HepG2 (cell line): ENCODE measurements at regions not wholly inside any gene's neighbourhood (a gene's known extent, or its start where the extent isn't known, plus 50 kb on each side); places are given as distances from the start of the nearest gene placed in this dataset.

ENCODE experiments used
- ATAC-seq: fragments of 200-7000 bp; cut with Tn5 transposase; 3 replicates; pipeline ENCODE4 v1.9.1; 2020; ENCODE audit warnings: mild to moderate bottlenecking, moderate library complexity
- BruUV-seq: library from RNA; stranded (reverse); fragments of 400-500 nt; replicated peaks from 2 replicates; lab custom pipeline; 2021; lab: Mats Ljungman, UMichigan
- CTCF ChIA-PET: fragments of 300-600 bp; formaldehyde crosslinking; extraction: SDS; loops from one replicate; lab custom pipeline; 2021; ENCODE audit warnings: low total read pairs, inconsistent platforms, low intra/inter-chr PET ratio; lab: Yijun Ruan, JAX
- POLR2A ChIA-PET: fragments of 350-600 bp; sonication (Branson Sonifier 250); formaldehyde crosslinking; loops from one replicate; lab custom pipeline; 2020; ENCODE audit warnings: antibody characterized with exemption, inconsistent platforms; lab: Yijun Ruan, JAX
- DNase-seq: peaks from one replicate; pipeline ENCODE4 v3.0.0-alpha.2; 2015; ENCODE audit warnings: low spot score
- FAIRE-seq: peaks from 3 replicates; lab custom pipeline; 2011; peaks lifted over from hg19 to GRCh38; lab: Jason Lieb, UNC
- H2AFZ ChIP-seq: one replicate; pipeline ENCODE4 v1.6.1; 2011; ENCODE audit warnings: low read length, inconsistent platforms
- H3K27ac ChIP-seq: fragments of 300-600 bp; 3 replicates; pipeline ENCODE4 v1.8.0; 2011; ENCODE audit warnings: mixed run types, mild to moderate bottlenecking, mixed read lengths, low read length, inconsistent platforms; ENCODE audit not compliant: insufficient read depth; ENCODE audit errors: extremely low read length
- H3K27me3 ChIP-seq, 2 experiments: fragments of 200-600 bp in 1 of 2; 2 replicates in 1 of 2; 3 replicates in 1 of 2; pipeline versions ENCODE4 v1.6.0 to v1.8.0; 2011; ENCODE audit warnings: low read length in 2 of 2, mild to moderate bottlenecking in 2 of 2, moderate library complexity in 2 of 2, inconsistent platforms in 1 of 2; ENCODE audit not compliant: insufficient read depth in 2 of 2, control insufficient read depth in 1 of 2
- H3K36me3 ChIP-seq, 2 experiments: fragments of 200-600 bp in 1 of 2; replicated peaks in 1 of 2; 2 replicates in 1 of 2; 3 replicates in 1 of 2; pipeline versions ENCODE4 v1.5.1 to v1.8.0; 2011; ENCODE audit warnings: low read length in 2 of 2, inconsistent platforms in 1 of 2; ENCODE audit not compliant: insufficient read depth in 2 of 2, control insufficient read depth in 1 of 2
- H3K4me1 ChIP-seq: 2 replicates; pipeline ENCODE4 v1.5.1; 2012; ENCODE audit warnings: low read length, inconsistent platforms; ENCODE audit not compliant: insufficient read depth
- H3K4me2 ChIP-seq: 2 replicates; pipeline ENCODE4 v1.6.0; 2011; ENCODE audit warnings: low read depth, low read length, inconsistent platforms
- H3K4me3 ChIP-seq, 3 experiments: fragments of 200-600 bp in 1 of 3; sonication (generic), shearing (Covaris generic) in 1 of 3; replicated peaks in 1 of 3; 2 replicates each; pipeline ENCODE4 v1.5.1; 2011 to 2016; ENCODE audit warnings: low read length in 3 of 3, inconsistent platforms in 2 of 3, low read depth in 2 of 3, mild to moderate bottlenecking in 2 of 3, control low read depth in 1 of 3, mixed read lengths in 1 of 3; ENCODE audit not compliant: insufficient read depth in 1 of 3
- H3K79me2 ChIP-seq: one replicate; pipeline ENCODE4 v1.6.1; 2011; ENCODE audit warnings: low read length, inconsistent platforms; ENCODE audit not compliant: insufficient read depth
- H3K9ac ChIP-seq: 2 replicates; pipeline ENCODE4 v1.6.0; 2011; ENCODE audit warnings: mild to moderate bottlenecking, low read depth, low read length, inconsistent platforms; ENCODE audit not compliant: insufficient read depth
- H3K9me3 ChIP-seq: 2 replicates; pipeline ENCODE4 v1.5.1; 2012; ENCODE audit warnings: mild to moderate bottlenecking, low read length
- H4K20me1 ChIP-seq: 2 replicates; pipeline ENCODE4 v1.6.0; 2011; ENCODE audit warnings: inconsistent platforms, mild to moderate bottlenecking, low read length, moderate library complexity; ENCODE audit not compliant: insufficient read depth
- GATAD2A ChIP-seq: IDR thresholded peaks from 2 replicates; pipeline ENCODE4 v1.6.1; 2016
- NCOA2 ChIP-seq: sonication (generic); formaldehyde crosslinking; IDR thresholded peaks from 2 replicates; pipeline ENCODE4 v1.8.0; 2022; ENCODE audit warnings: inconsistent platforms
- NFRKB ChIP-seq: fragments of 450-650 bp; IDR thresholded peaks from 2 replicates; pipeline ENCODE4 v1.6.1; 2017
- SALL2 ChIP-seq: sonication (generic); formaldehyde crosslinking; IDR thresholded peaks from 2 replicates; pipeline ENCODE4 v1.8.1; 2023; ENCODE audit warnings: mild to moderate bottlenecking, missing genetic modification reagents, inconsistent platforms
- TBL1XR1 ChIP-seq: fragments of 150-350 bp; IDR thresholded peaks from 2 replicates; pipeline ENCODE4 v1.6.1; 2014; ENCODE audit warnings: borderline replicate concordance, low read length; ENCODE audit not compliant: partially characterized antibody
- YEATS4 ChIP-seq: sonication (generic); formaldehyde crosslinking; IDR thresholded peaks from 2 replicates; pipeline ENCODE4 v1.4.0; 2020; ENCODE audit warnings: missing genetic modification reagents, borderline replicate concordance
- ZNF33A ChIP-seq: sonication (generic); formaldehyde crosslinking; IDR thresholded peaks from 2 replicates; pipeline ENCODE4 v1.5.1; 2020; ENCODE audit warnings: missing genetic modification reagents, mild to moderate bottlenecking, moderate library complexity, borderline replicate concordance
- ZNF547 ChIP-seq: sonication (generic); formaldehyde crosslinking; IDR thresholded peaks from 2 replicates; pipeline ENCODE4 v1.5.1; 2020; ENCODE audit warnings: mild to moderate bottlenecking, missing genetic modification reagents
- ZNF557 ChIP-seq: sonication (generic); formaldehyde crosslinking; IDR thresholded peaks from 2 replicates; pipeline ENCODE4 v1.4.0; 2020; ENCODE audit warnings: missing genetic modification reagents
- ZNF780A ChIP-seq: sonication (generic); formaldehyde crosslinking; IDR thresholded peaks from 2 replicates; pipeline ENCODE4 v1.8.0; 2022; ENCODE audit warnings: mild to moderate bottlenecking, missing genetic modification reagents, moderate library complexity
- WGBS: methylation state at CpG from one replicate; pipeline ENCODE4 v1.1.6; 2017; ENCODE audit warnings: low lambda C conversion rate; 5-methylcytosine and 5-hydroxymethylcytosine counted together
- in situ Hi-C: cut with HindIII; loops from 2 replicates; pipeline ENCODE4 v1.10.0; 2017; ENCODE audit warnings: low pct_unique_long_range_greater_than_20kb; ENCODE audit not compliant: extremely low pct_ligation_motif_present
- intact Hi-C: fragments of 100-400 bp; cut with micrococcal nuclease; formaldehyde crosslinking; loops from one replicate; pipeline ENCODE4 v1.10.0; 2022; ENCODE audit not compliant: unreplicated experiment

GRCh38 chr15:61777689-61778088, 282.6 kb downstream of the VPS13C start:
- Histone ChIP-seq H3K9ac (no peak overlapping the region), H3K27ac (no peak overlapping the region), H3K9me3 (no peaks in the 10 kb centered on the region), H3K36me3 (no peaks in the 10 kb centered on the region), H3K27me3 (peaks cover 0 to 14% of the 10 kb centered on the region in 2 experiments; a peak in 2 of 5 replicates), H4K20me1 (no peaks in the 10 kb centered on the region), H3K79me2 (no peaks in the 10 kb centered on the region), H3K4me2 (no peak overlapping the region), H3K4me1 (no peaks in the 10 kb centered on the region), H2AFZ (no peak overlapping the region), H3K4me3 (no peak overlapping the region)
- WGBS: 3% methylated on average over 4 of the region's 4 CpGs
- in situ Hi-C loops: no loop called here
- no TSS peak for BruUV-seq
- ATAC-seq (no peak), FAIRE-seq (no peak), DNase-seq (no peak)
- TF ChIP-seq GATAD2A (CRISPR knock-in tag): no peak
- TF ChIP-seq SALL2 (CRISPR knock-in tag): no peak
- TF ChIP-seq NCOA2: no peak
- TF ChIP-seq TBL1XR1: no peak
- TF ChIP-seq ZNF547: no peak
- TF ChIP-seq NFRKB: no peak
- TF ChIP-seq ZNF33A: no peak
- TF ChIP-seq ZNF780A (CRISPR knock-in tag): no peak
- POLR2A ChIA-PET: no interaction called here
- CTCF ChIA-PET: no interaction called here
- intact Hi-C loops: no loop called here

- Histone ChIP-seq H3K9ac (no peak overlapping the region), H3K4me2 (no peak overlapping the region), H2AFZ (no peak overlapping the region), H3K36me3 (no peaks in the 10 kb centered on the region), H3K4me1 (no peaks in the 10 kb centered on the region), H3K27ac (no peak overlapping the region), H3K79me2 (no peaks in the 10 kb centered on the region), H3K4me3 (no peak overlapping the region), H4K20me1 (no peaks in the 10 kb centered on the region), H3K27me3 (no peaks in the 10 kb centered on the region; a peak in 1 of 5 replicates), H3K9me3 (no peaks in the 10 kb centered on the region)
- TF ChIP-seq ZNF557 (no peak), YEATS4 (CRISPR knock-in tag) (no peak)
- no TSS peak for BruUV-seq
- in situ Hi-C loops: no loop called here
- FAIRE-seq: no peak
- no peak for ATAC-seq
- WGBS: 0% methylated on average over 2 of the region's 2 CpGs
- CTCF ChIA-PET: no interaction called here
- POLR2A ChIA-PET: no interaction called here
- no peak for DNase-seq
- intact Hi-C loops: no loop called here
Observed at GRCh38 chr15:61769557-61769956, 290.7 kb downstream of the VPS13C start.
